ENCODE measurements at regions not wholly inside any gene's neighbourhood (a gene's known extent, or its start where the extent isn't known, plus 50 kb on each side); places are given as distances from the start of the nearest gene placed in this dataset.

GRCh38 chr5:115709585-115709984, 83.7 kb upstream of the TMED7 start:
- no peaks in the 10 kb centered on the region for H3K36me3 ChIP-seq (ENCODE audit: control insufficient read depth, insufficient read depth, low read length)
- ChIA-PET POLR2A (no interaction called here), CTCF (ENCODE audit: low intra/inter-chr PET ratio) (no interaction called here)
- in situ Hi-C loops (cut with MboI) (no loop called here), intact Hi-C loops (cut with micrococcal nuclease) (no loop called here)
- BruUV-seq (replicated peaks): no TSS peak
- ATAC-seq: no peak
- no peak for DNase-seq (ENCODE audit: extremely low read depth in 1 of 4, low spot score in 3 of 4)
- TF ChIP-seq HDAC6 (IDR thresholded peaks at IDR 0.05; ENCODE audit: low read depth, low read length) (no peak), TFAP4 (CRISPR knock-in tag; IDR thresholded peaks at IDR 0.05; ENCODE audit: borderline replicate concordance) (no peak), ZFPM2 (CRISPR knock-in tag; IDR thresholded peaks at IDR 0.05) (no peak), ILF3 (IDR thresholded peaks at IDR 0.05; ENCODE audit: borderline replicate concordance) (no peak)
- no peak overlapping the region for H2AFZ ChIP-seq (ENCODE audit: low read depth, low read length)
- no peaks in the 10 kb centered on the region for H3K79me2 ChIP-seq (ENCODE audit: control insufficient read depth, insufficient read depth, low read length)
- H3K27me3 ChIP-seq (ENCODE audit: control insufficient read depth in 2 of 2, insufficient read depth in 2 of 2, low read length in 2 of 2): no peaks in the 10 kb centered on the region
- H3K4me2 ChIP-seq (ENCODE audit: insufficient read depth, low read length): no peak overlapping the region
- H3K9ac ChIP-seq (ENCODE audit: insufficient read depth in 1 of 2, low read depth in 2 of 2, low read length in 2 of 2): no peak overlapping the region
- WGBS (ENCODE audit: insufficient coverage, low coverage, missing lambda C conversion rate): 0% methylated on average over 3 of the region's 3 CpGs
- H3K27ac ChIP-seq (ENCODE audit: extremely low read depth, low read depth, low read length): no peak overlapping the region
- no peak overlapping the region for H3K4me3 ChIP-seq
- H3K9me3 ChIP-seq (replicated peaks; ENCODE audit: control insufficient read depth, insufficient read depth, low read depth, low read length): no peaks in the 10 kb centered on the region
- FAIRE-seq: no peak
- no peaks in the 10 kb centered on the region for H4K20me1 ChIP-seq (replicated peaks; ENCODE audit: control insufficient read depth, insufficient read depth, low read length)
- H3K4me1 ChIP-seq (replicated peaks in 1 of 2; ENCODE audit: control insufficient read depth in 2 of 2, insufficient read depth in 2 of 2, low read length in 2 of 2): no peaks in the 10 kb centered on the region
- H3K9me1 ChIP-seq (ENCODE audit: control insufficient read depth, insufficient read depth, low read length): no peaks in the 10 kb centered on the region

DNA sequence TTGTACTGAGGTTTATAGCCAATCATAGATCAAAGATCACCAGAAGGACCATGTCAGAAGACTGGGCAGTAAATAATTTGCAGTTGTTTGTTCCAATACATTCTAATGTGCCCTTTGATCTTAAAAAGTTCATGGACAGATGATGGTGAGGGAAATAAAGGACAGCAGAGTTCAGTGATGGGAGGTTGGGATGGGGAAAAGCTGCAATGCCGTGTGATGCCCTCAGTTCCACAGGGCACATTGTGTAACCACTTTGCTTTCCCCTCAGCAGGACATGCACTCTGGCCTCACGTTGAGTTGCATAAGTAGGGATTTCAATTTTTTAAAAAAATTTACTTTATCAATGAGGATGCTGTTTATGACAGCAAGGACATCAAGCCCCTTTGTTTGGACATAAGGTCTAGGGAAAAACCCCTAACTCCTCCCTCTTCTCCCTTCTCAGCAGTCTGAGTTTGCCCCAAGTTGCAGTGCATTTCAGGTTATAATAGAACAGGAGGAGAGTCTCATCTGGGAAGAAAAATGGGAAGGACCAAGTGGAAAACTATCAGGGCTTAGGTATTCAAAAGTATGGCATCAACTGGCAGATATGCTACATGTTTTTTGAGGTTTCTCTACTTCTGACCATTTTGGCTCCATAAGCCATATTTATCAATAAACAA, 83.1 kb upstream of the TMED7 start:
- no TSS peak for BruUV-seq (replicated peaks)
- CTCF ChIA-PET (ENCODE audit: low intra/inter-chr PET ratio): no interaction called here
- no peaks in the 10 kb centered on the region for H3K9me3 ChIP-seq (replicated peaks; ENCODE audit: control insufficient read depth, insufficient read depth, low read depth, low read length)
- no peak overlapping the region for H3K4me3 ChIP-seq
- in situ Hi-C loops (cut with MboI): no loop called here
- FAIRE-seq: no peak
- POLR2A ChIA-PET: no interaction called here
- H3K79me2 ChIP-seq (ENCODE audit: control insufficient read depth, insufficient read depth, low read length): no peaks in the 10 kb centered on the region
- no peak overlapping the region for H3K9ac ChIP-seq (ENCODE audit: insufficient read depth in 1 of 2, low read depth in 2 of 2, low read length in 2 of 2)
- 0% methylated on average over 2 of the region's 2 CpGs for WGBS (ENCODE audit: insufficient coverage, low coverage, missing lambda C conversion rate)
- no peak overlapping the region for H3K4me2 ChIP-seq (ENCODE audit: insufficient read depth, low read length)
- H2AFZ ChIP-seq (ENCODE audit: low read depth, low read length): no peak overlapping the region
- H3K36me3 ChIP-seq (ENCODE audit: control insufficient read depth, insufficient read depth, low read length): no peaks in the 10 kb centered on the region
- no peaks in the 10 kb centered on the region for H3K9me1 ChIP-seq (ENCODE audit: control insufficient read depth, insufficient read depth, low read length)
- DNase-seq (ENCODE audit: extremely low read depth in 1 of 4, low spot score in 3 of 4): no peak
- ATAC-seq: no peak
- intact Hi-C loops (cut with micrococcal nuclease): no loop called here
- no peak overlapping the region for H3K27ac ChIP-seq (ENCODE audit: extremely low read depth, low read depth, low read length)
- no peaks in the 10 kb centered on the region for H4K20me1 ChIP-seq (replicated peaks; ENCODE audit: control insufficient read depth, insufficient read depth, low read length)
- no peaks in the 10 kb centered on the region for H3K27me3 ChIP-seq (ENCODE audit: control insufficient read depth in 2 of 2, insufficient read depth in 2 of 2, low read length in 2 of 2)
- H3K4me1 ChIP-seq (replicated peaks in 1 of 2; ENCODE audit: control insufficient read depth in 2 of 2, insufficient read depth in 2 of 2, low read length in 2 of 2): no peaks in the 10 kb centered on the region
- TF ChIP-seq KLF6 (CRISPR knock-in tag; IDR thresholded peaks at IDR 0.05; ENCODE audit: borderline replicate concordance) (no peak), U2AF2 (optimal IDR thresholded peaks at IDR 0.05; ENCODE audit: low read depth, low read length) (no peak), GTF2B (IDR thresholded peaks at IDR 0.05; ENCODE audit: extremely low read depth, insufficient read length) (no peak), MEF2D (tag; conservative IDR thresholded peaks at IDR 0.05; ENCODE audit: low read depth) (no peak), ETV6 (IDR thresholded peaks at IDR 0.05; ENCODE audit: borderline replicate concordance in 1 of 2, low read depth in 2 of 2, low read length in 1 of 2) (no peak), ETV6 (CRISPR knock-in tag; IDR thresholded peaks at IDR 0.05; ENCODE audit: borderline replicate concordance) (no peak), CCAR2 (IDR thresholded peaks at IDR 0.05; ENCODE audit: low read depth, low read length) (no peak), GATAD2A (IDR thresholded peaks at IDR 0.05) (no peak), SIN3B (IDR thresholded peaks at IDR 0.05; ENCODE audit: low read depth) (no peak), RBM15 (IDR thresholded peaks at IDR 0.05; ENCODE audit: insufficient read depth, low read length) (no peak)
- TF ChIP-seq, protein P1, sequence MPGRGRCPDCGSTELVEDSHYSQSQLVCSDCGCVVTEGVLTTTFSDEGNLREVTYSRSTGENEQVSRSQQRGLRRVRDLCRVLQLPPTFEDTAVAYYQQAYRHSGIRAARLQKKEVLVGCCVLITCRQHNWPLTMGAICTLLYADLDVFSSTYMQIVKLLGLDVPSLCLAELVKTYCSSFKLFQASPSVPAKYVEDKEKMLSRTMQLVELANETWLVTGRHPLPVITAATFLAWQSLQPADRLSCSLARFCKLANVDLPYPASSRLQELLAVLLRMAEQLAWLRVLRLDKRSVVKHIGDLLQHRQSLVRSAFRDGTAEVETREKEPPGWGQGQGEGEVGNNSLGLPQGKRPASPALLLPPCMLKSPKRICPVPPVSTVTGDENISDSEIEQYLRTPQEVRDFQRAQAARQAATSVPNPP (IDR thresholded peaks at IDR 0.05; ENCODE audit: borderline replicate concordance, insufficient read depth, insufficient read length): no peak
